ENCODE measurements at regions not wholly inside any gene's neighbourhood (a gene's known extent, or its start where the extent isn't known, plus 50 kb on each side); places are given as distances from the start of the nearest gene placed in this dataset.
"Not testable (repeated sequence)": the region's sequence is repeated elsewhere in the genome, so short reads cannot be mapped to it uniquely, and the experiment has no call there.

GRCh38 chr15:20309966-20310365, 231.6 kb downstream of the GOLGA6L6 start:
- not testable (repeated sequence) for TF ChIP-seq CTCF (conservative IDR thresholded peaks at IDR 0.05; ENCODE audit: low read depth, low read length); CEBPB (IDR thresholded peaks at IDR 0.05; ENCODE audit: low read depth, low read length); POLR2A (IDR thresholded peaks at IDR 0.05; ENCODE audit: low read depth, low read length); MXI1 (IDR thresholded peaks at IDR 0.05; ENCODE audit: borderline replicate concordance, low read depth, low read length); RCOR1 (IDR thresholded peaks at IDR 0.05; ENCODE audit: insufficient replicate concordance, low read length); USF2 (IDR thresholded peaks at IDR 0.05; ENCODE audit: low read depth, low read length); RAD21 (IDR thresholded peaks at IDR 0.05; ENCODE audit: low read length); SMC3 (IDR thresholded peaks at IDR 0.05; ENCODE audit: low read depth, low read length); RFX5 (IDR thresholded peaks at IDR 0.05; ENCODE audit: low read depth, low read length); MAFK (IDR thresholded peaks at IDR 0.05; ENCODE audit: low read depth, low read length); ELK1 (IDR thresholded peaks at IDR 0.05; ENCODE audit: borderline replicate concordance, low read depth, low read length); NFE2L2 (IDR thresholded peaks at IDR 0.05; ENCODE audit: low read depth, low read length); FOS (IDR thresholded peaks at IDR 0.05; ENCODE audit: low read depth, low read length)
